ENCODE measurements at regions not wholly inside any gene's neighbourhood (a gene's known extent, or its start where the extent isn't known, plus 50 kb on each side); places are given as distances from the start of the nearest gene placed in this dataset.
A peak's percentile ranks its signal among the peaks of the same experiment; 100 is the strongest.

DNA sequence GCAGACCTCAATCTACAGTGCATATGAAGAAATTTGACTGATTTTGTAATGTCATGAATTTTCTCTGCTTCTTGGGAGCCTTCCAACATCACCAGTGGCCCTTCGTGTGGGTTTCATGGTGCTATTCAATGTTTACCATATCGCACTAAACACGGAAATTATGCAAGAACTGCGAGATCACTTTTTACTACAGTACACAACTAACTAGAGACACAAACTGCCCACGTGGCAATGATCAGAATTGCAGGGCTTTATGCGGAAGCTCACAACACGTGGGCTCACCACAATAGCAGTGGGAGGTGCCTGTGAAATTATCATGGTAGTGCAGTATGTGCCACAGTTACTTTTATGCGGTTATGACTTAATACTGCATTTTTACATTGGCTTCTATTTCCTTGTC is 449.7 kb upstream of the KLF6 start:
- H3K36me3 ChIP-seq (ENCODE audit: control insufficient read depth, insufficient read depth, low read length), result no peaks in the 10 kb centered on the region
- Mint-ChIP-seq H3K36me3 (no peaks in the 10 kb centered on the region), H3K27ac (peak overlapping the region; percentile 83 to 89), H3K4me1 (peaks cover 25 to 30% of the 10 kb centered on the region in 2 donors), H3K27me3 (ENCODE audit: low read depth in 2 of 2) (peaks cover 0 to 2% of the 10 kb centered on the region in 2 donors), H3K4me3 (peak overlapping the region; percentile 67), H3K9me3 (no peaks in the 10 kb centered on the region)
- WGBS (ENCODE audit: insufficient coverage), result 39% methylated on average over 8 of the region's 8 CpGs
- H3K27me3 ChIP-seq (ENCODE audit: control insufficient read depth, insufficient read depth, low read length), result no peaks in the 10 kb centered on the region
- intact Hi-C loops (cut with micrococcal nuclease), result loop anchor here (1.0 to 10.0 kb wide), 7 partner anchors 102 to 1012 kb away; no protein-coding TSS in a partner anchor
- peak; percentile 71 to 81 for DNase-seq
- H3K27ac ChIP-seq (ENCODE audit: low read length), result peak overlapping the region; percentile 54
- peak; percentile 94 to 97 (median 96) for ATAC-seq
- no peaks in the 10 kb centered on the region for H3K9me3 ChIP-seq (ENCODE audit: control insufficient read depth, insufficient read depth, low read length)
- TF ChIP-seq, protein P1, sequence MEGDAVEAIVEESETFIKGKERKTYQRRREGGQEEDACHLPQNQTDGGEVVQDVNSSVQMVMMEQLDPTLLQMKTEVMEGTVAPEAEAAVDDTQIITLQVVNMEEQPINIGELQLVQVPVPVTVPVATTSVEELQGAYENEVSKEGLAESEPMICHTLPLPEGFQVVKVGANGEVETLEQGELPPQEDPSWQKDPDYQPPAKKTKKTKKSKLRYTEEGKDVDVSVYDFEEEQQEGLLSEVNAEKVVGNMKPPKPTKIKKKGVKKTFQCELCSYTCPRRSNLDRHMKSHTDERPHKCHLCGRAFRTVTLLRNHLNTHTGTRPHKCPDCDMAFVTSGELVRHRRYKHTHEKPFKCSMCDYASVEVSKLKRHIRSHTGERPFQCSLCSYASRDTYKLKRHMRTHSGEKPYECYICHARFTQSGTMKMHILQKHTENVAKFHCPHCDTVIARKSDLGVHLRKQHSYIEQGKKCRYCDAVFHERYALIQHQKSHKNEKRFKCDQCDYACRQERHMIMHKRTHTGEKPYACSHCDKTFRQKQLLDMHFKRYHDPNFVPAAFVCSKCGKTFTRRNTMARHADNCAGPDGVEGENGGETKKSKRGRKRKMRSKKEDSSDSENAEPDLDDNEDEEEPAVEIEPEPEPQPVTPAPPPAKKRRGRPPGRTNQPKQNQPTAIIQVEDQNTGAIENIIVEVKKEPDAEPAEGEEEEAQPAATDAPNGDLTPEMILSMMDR (IDR thresholded peaks at IDR 0.05), result peak; percentile 58
- no peak overlapping the region for H3K4me3 ChIP-seq (ENCODE audit: low read length)
- H3K4me1 ChIP-seq (ENCODE audit: control insufficient read depth, insufficient read depth, low read length), result peaks cover 14% of the 10 kb centered on the region

GRCh38 chr10:4231439-4231838 is 446.4 kb upstream of the KLF6 start:
- Histone ChIP-seq H3K36me3 (ENCODE audit: control insufficient read depth, insufficient read depth, low read length) (no peaks in the 10 kb centered on the region), H3K4me3 (ENCODE audit: low read length) (no peak overlapping the region), H3K27ac (ENCODE audit: low read length) (no peak overlapping the region), H3K9me3 (ENCODE audit: control insufficient read depth, insufficient read depth, low read length) (no peaks in the 10 kb centered on the region), H3K4me1 (ENCODE audit: control insufficient read depth, insufficient read depth, low read length) (peaks cover 14% of the 10 kb centered on the region), H3K27me3 (ENCODE audit: control insufficient read depth, insufficient read depth, low read length) (no peaks in the 10 kb centered on the region)
- H3K4me1 Mint-ChIP-seq, result peaks cover 25% of the 10 kb centered on the region in 2 donors
- H3K9me3 Mint-ChIP-seq, result no peaks in the 10 kb centered on the region
- no peak for ATAC-seq
- H3K4me3 Mint-ChIP-seq, result no peak overlapping the region
- TF ChIP-seq, protein P1 (IDR thresholded peaks at IDR 0.05), result no peak
- 94% methylated on average over 7 of the region's 7 CpGs for WGBS (ENCODE audit: insufficient coverage)
- intact Hi-C loops (cut with micrococcal nuclease), result loop anchor here (5.0 to 10.0 kb wide), 4 partner anchors 99 to 457 kb away; no protein-coding TSS in a partner anchor
- no peak overlapping the region for H3K27ac Mint-ChIP-seq
- H3K36me3 Mint-ChIP-seq, result no peaks in the 10 kb centered on the region
- H3K27me3 Mint-ChIP-seq (ENCODE audit: low read depth in 2 of 2), result peaks cover 0 to 3% of the 10 kb centered on the region in 2 donors
- no peak for DNase-seq

GRCh38 chr10:4230036-4230435 is 445.0 kb upstream of the KLF6 start:
- no peak for DNase-seq
- Mint-ChIP-seq H3K4me3 (no peak overlapping the region), H3K4me1 (peaks cover 14 to 16% of the 10 kb centered on the region in 2 donors), H3K27me3 (ENCODE audit: low read depth in 2 of 2) (peaks cover 0 to 3% of the 10 kb centered on the region in 2 donors), H3K36me3 (no peaks in the 10 kb centered on the region), H3K9me3 (no peaks in the 10 kb centered on the region), H3K27ac (no peak overlapping the region)
- TF ChIP-seq, protein P1 (IDR thresholded peaks at IDR 0.05), result no peak
- Histone ChIP-seq H3K27ac (ENCODE audit: low read length) (no peak overlapping the region), H3K9me3 (ENCODE audit: control insufficient read depth, insufficient read depth, low read length) (no peaks in the 10 kb centered on the region), H3K27me3 (ENCODE audit: control insufficient read depth, insufficient read depth, low read length) (no peaks in the 10 kb centered on the region), H3K4me3 (ENCODE audit: low read length) (no peak overlapping the region), H3K4me1 (ENCODE audit: control insufficient read depth, insufficient read depth, low read length) (peaks cover 5% of the 10 kb centered on the region), H3K36me3 (ENCODE audit: control insufficient read depth, insufficient read depth, low read length) (no peaks in the 10 kb centered on the region)
- WGBS (ENCODE audit: insufficient coverage), result 88% methylated on average over 1 of the region's 1 CpG
- no peak for ATAC-seq
- intact Hi-C loops (cut with micrococcal nuclease), result loop anchor here (5.0 to 10.0 kb wide), 4 partner anchors 98 to 455 kb away; no protein-coding TSS in a partner anchor

GRCh38 chr10:4229106-4229505 is 444.1 kb upstream of the KLF6 start:
- Mint-ChIP-seq H3K36me3 (no peaks in the 10 kb centered on the region), H3K4me1 (peaks cover 7 to 9% of the 10 kb centered on the region in 2 donors), H3K9me3 (no peaks in the 10 kb centered on the region), H3K27ac (no peak overlapping the region), H3K27me3 (ENCODE audit: low read depth in 2 of 2) (peaks cover 0 to 3% of the 10 kb centered on the region in 2 donors), H3K4me3 (no peak overlapping the region)
- Histone ChIP-seq H3K36me3 (ENCODE audit: control insufficient read depth, insufficient read depth, low read length) (no peaks in the 10 kb centered on the region), H3K9me3 (ENCODE audit: control insufficient read depth, insufficient read depth, low read length) (no peaks in the 10 kb centered on the region), H3K27ac (ENCODE audit: low read length) (no peak overlapping the region), H3K4me1 (ENCODE audit: control insufficient read depth, insufficient read depth, low read length) (no peaks in the 10 kb centered on the region), H3K4me3 (ENCODE audit: low read length) (no peak overlapping the region), H3K27me3 (ENCODE audit: control insufficient read depth, insufficient read depth, low read length) (no peaks in the 10 kb centered on the region)
- intact Hi-C loops (cut with micrococcal nuclease), result no loop called here
- TF ChIP-seq, protein P1 (IDR thresholded peaks at IDR 0.05), result no peak
- no peak for ATAC-seq
- DNase-seq, result no peak
- 89% methylated on average over 4 of the region's 5 CpGs for whole genome bisulfite sequencing (ENCODE audit: insufficient coverage)

All from natural killer cell (primary cell).